GM12878 (cell line): ENCODE measurements at regions not wholly inside any gene's neighbourhood (a gene's known extent, or its start where the extent isn't known, plus 50 kb on each side); places are given as distances from the start of the nearest gene placed in this dataset.

Source experiments
- ATAC-seq: fragments of 200-7000 bp; cut with Tn5 transposase; 3 replicates; pipeline ENCODE4 v1.9.1; 2020; ENCODE audit warnings: mild to moderate bottlenecking, moderate library complexity
- BruUV-seq: library from RNA; stranded (reverse); fragments of 400-500 nt; replicated peaks from 2 replicates; lab custom pipeline; 2021; lab: Mats Ljungman, UMichigan
- CTCF ChIA-PET: fragments of 300-600 bp; sonication (Branson Sonifier 250); formaldehyde crosslinking; extraction: SDS; loops from one replicate; lab custom pipeline; 2021; ENCODE audit warnings: inconsistent platforms; lab: Yijun Ruan, JAX
- POLR2A ChIA-PET: fragments of 350-600 bp; formaldehyde crosslinking; extraction: SDS; loops from one replicate; lab custom pipeline; 2021; ENCODE audit warnings: inconsistent platforms; lab: Charles Lee
- RAD21 ChIA-PET: fragments of 300-600 bp; sonication (Branson Sonifier 250); formaldehyde crosslinking; loops from one replicate; lab custom pipeline; 2023; ENCODE audit warnings: antibody characterized with exemption; ENCODE audit not compliant: unreplicated experiment; lab: Charles Lee
- SMC1A ChIA-PET: fragments of 300-600 bp; sonication (Branson Sonifier 250); formaldehyde crosslinking; loops from one replicate; lab custom pipeline; 2023; ENCODE audit not compliant: unreplicated experiment, uncharacterized antibody; lab: Charles Lee
- DNase-seq: peaks from one replicate; pipeline ENCODE4 v3.0.0-alpha.2; 2011; ENCODE audit warnings: low read depth, low spot score
- FAIRE-seq: peaks from 3 replicates; lab custom pipeline; 2011; peaks lifted over from hg19 to GRCh38; lab: Jason Lieb, UNC
- H2AFZ ChIP-seq: 2 replicates; pipeline ENCODE4 v1.6.0; 2011; ENCODE audit warnings: low read depth, low read length, control low read depth; ENCODE audit not compliant: control insufficient read depth
- H3K27ac ChIP-seq: 2 replicates; pipeline ENCODE4 v1.5.1; 2011; ENCODE audit warnings: control low read depth; ENCODE audit not compliant: control insufficient read depth, insufficient read depth
- H3K27me3 ChIP-seq, 2 experiments: replicated peaks in 1 of 2; 2 replicates each; pipeline versions ENCODE4 v1.6.0 to v1.6.1; 2011; ENCODE audit warnings: low read length in 1 of 2; ENCODE audit not compliant: control insufficient read depth in 2 of 2, insufficient read depth in 2 of 2
- H3K36me3 ChIP-seq, 2 experiments: 2 replicates each; pipeline ENCODE4 v1.5.1; 2011; ENCODE audit warnings: low read length in 1 of 2; ENCODE audit not compliant: control insufficient read depth in 2 of 2, insufficient read depth in 2 of 2
- H3K4me1 ChIP-seq: 2 replicates; pipeline ENCODE4 v1.6.1; 2011; ENCODE audit warnings: mild to moderate bottlenecking, low read length, moderate library complexity, mixed read lengths; ENCODE audit not compliant: control insufficient read depth, insufficient read depth
- H3K4me2 ChIP-seq: 2 replicates; pipeline ENCODE4 v1.6.0; 2011; ENCODE audit warnings: control low read depth; ENCODE audit not compliant: control insufficient read depth, insufficient read depth
- H3K4me3 ChIP-seq: fragments of 200-600 bp; sonication (generic); 2 replicates; pipeline ENCODE4 v1.5.1; 2016
- H3K79me2 ChIP-seq: 2 replicates; pipeline ENCODE4 v1.6.0; 2011; ENCODE audit warnings: low read length; ENCODE audit not compliant: control insufficient read depth, insufficient read depth
- H3K9ac ChIP-seq: 2 replicates; pipeline ENCODE4 v1.8.0; 2011; ENCODE audit warnings: low read length, control low read depth, mixed read lengths; ENCODE audit not compliant: control insufficient read depth, insufficient read depth
- H3K9me3 ChIP-seq: replicated peaks from 3 replicates; pipeline ENCODE4 v1.5.1; 2011; ENCODE audit warnings: mild to moderate bottlenecking, low read length; ENCODE audit not compliant: control insufficient read depth, insufficient read depth
- H4K20me1 ChIP-seq: 2 replicates; pipeline ENCODE4 v1.6.0; 2011; ENCODE audit not compliant: control insufficient read depth, insufficient read depth
- ATF7 ChIP-seq: fragments of 450-650 bp; IDR thresholded peaks from 2 replicates; pipeline ENCODE4 v1.6.1; 2016; ENCODE audit warnings: low read depth, mild to moderate bottlenecking
- CREM ChIP-seq: IDR thresholded peaks from 2 replicates; pipeline ENCODE4 v1.6.1; 2014; ENCODE audit warnings: antibody characterized with exemption, low read depth
- MTA2 ChIP-seq: fragments of 450-650 bp; IDR thresholded peaks from 2 replicates; pipeline ENCODE4 v1.6.1; 2016; ENCODE audit warnings: low read depth, mild to moderate bottlenecking, moderate library complexity
- NBN ChIP-seq: fragments of 450-650 bp; IDR thresholded peaks from 2 replicates; pipeline ENCODE4 v1.6.1; 2016
- PBX3 ChIP-seq: IDR thresholded peaks from 2 replicates; pipeline ENCODE4 v1.6.1; 2011; ENCODE audit warnings: mild to moderate bottlenecking, low read depth, low read length, moderate library complexity; ENCODE audit not compliant: insufficient replicate concordance
- POLR2AphosphoS5 ChIP-seq: IDR thresholded peaks from 2 replicates; pipeline ENCODE4 v1.6.1; 2011; ENCODE audit warnings: mild to moderate bottlenecking, low read length, inconsistent platforms
- POU2F2 ChIP-seq: IDR thresholded peaks from 3 replicates; pipeline ENCODE4 v1.6.1; 2011; ENCODE audit warnings: low read depth, mild to moderate bottlenecking, low read length, borderline replicate concordance
- RAD21 ChIP-seq: IDR thresholded peaks from 2 replicates; pipeline ENCODE4 v1.6.1; 2011; ENCODE audit warnings: mild to moderate bottlenecking, low read depth, low read length, moderate library complexity; ENCODE audit not compliant: insufficient read depth
- RUNX3 ChIP-seq: IDR thresholded peaks from 2 replicates; pipeline ENCODE4 v1.6.1; 2012; ENCODE audit warnings: low read length, inconsistent platforms
- SUPT20H ChIP-seq: IDR thresholded peaks from 2 replicates; pipeline ENCODE4 v1.6.1; 2011; ENCODE audit warnings: low read depth, mild to moderate bottlenecking, low read length, moderate library complexity, borderline replicate concordance; ENCODE audit not compliant: control insufficient read depth
- TBL1XR1 ChIP-seq: IDR thresholded peaks from 2 replicates; pipeline ENCODE4 v1.6.1; 2012; ENCODE audit warnings: low read depth, low read length, improper control_type of control experiment
- ZNF24 ChIP-seq: fragments of 450-650 bp; IDR thresholded peaks from 2 replicates; pipeline ENCODE4 v1.6.1; 2017; ENCODE audit warnings: antibody characterized with exemption, mild to moderate bottlenecking
- WGBS: methylation state at CpG from one replicate; pipeline ENCODE4 v1.1.6; 2016; ENCODE audit warnings: low lambda C conversion rate; ENCODE audit not compliant: insufficient replicate concordance, insufficient coverage; ENCODE audit errors: missing lambda C conversion rate; 5-methylcytosine and 5-hydroxymethylcytosine counted together
- in situ Hi-C: fragments of 300-500 bp; cut with MboI; formaldehyde crosslinking; loops from 9 replicates; pipeline ENCODE4 v1.14.3; 2018; ENCODE audit warnings: mixed read lengths
- intact Hi-C: fragments of 100-400 bp; cut with micrococcal nuclease; formaldehyde crosslinking; loops from one replicate; pipeline ENCODE4 v1.14.2; 2022; ENCODE audit not compliant: unreplicated experiment
- TF ChIP-seq, protein P1 (sequence below): fragments of 450-650 bp; IDR thresholded peaks from 2 replicates; pipeline ENCODE4 v1.6.1; 2017; ENCODE audit warnings: antibody characterized with exemption, mild to moderate bottlenecking, moderate library complexity
- TF ChIP-seq, protein P2 (sequence below): fragments of 150-350 bp; IDR thresholded peaks from 2 replicates; pipeline ENCODE4 v1.6.1; 2016; ENCODE audit warnings: low read depth, low read length

DNA sequence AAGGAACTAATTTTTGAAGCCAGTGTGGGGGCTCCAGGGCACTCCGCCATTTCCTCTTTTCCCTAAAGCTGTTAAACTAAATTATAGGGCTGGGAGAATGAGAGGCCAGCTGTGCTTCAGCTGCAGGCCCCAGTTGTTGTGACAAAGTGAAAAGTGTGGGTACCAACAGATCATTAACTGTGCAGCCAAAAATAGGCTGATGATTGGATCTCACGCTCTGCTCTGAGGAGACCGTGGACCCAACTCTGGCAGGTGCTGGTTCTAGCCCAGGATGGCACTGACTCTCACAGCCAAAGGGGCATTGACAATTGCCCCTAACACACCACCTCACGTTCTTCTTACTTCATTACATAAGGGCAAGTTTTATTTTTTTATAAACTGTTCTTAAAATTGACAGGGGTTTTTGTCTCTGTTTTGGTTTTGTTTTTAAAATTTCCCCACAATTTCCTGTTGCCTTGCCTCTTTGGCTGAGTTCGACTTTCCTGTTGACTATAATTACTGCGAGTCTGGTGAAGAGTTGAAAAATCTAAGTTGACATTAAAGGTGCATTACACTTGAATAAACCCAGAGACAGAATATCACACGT is 391.0 kb downstream of the FGF9 start (continued):
- TF ChIP-seq PBX3 (no peak), NBN (no peak), ATF7 (peak; percentile 31; the same call in 1 of the 2 replicates), SUPT20H (no peak), POLR2AphosphoS5 (peak; percentile 22; the same call in 1 of the 2 replicates), MTA2 (peak; percentile 57), RAD21 (no peak; the same call in 1 of the 2 replicates), TBL1XR1 (no peak), ZNF24 (no peak)

DNA sequence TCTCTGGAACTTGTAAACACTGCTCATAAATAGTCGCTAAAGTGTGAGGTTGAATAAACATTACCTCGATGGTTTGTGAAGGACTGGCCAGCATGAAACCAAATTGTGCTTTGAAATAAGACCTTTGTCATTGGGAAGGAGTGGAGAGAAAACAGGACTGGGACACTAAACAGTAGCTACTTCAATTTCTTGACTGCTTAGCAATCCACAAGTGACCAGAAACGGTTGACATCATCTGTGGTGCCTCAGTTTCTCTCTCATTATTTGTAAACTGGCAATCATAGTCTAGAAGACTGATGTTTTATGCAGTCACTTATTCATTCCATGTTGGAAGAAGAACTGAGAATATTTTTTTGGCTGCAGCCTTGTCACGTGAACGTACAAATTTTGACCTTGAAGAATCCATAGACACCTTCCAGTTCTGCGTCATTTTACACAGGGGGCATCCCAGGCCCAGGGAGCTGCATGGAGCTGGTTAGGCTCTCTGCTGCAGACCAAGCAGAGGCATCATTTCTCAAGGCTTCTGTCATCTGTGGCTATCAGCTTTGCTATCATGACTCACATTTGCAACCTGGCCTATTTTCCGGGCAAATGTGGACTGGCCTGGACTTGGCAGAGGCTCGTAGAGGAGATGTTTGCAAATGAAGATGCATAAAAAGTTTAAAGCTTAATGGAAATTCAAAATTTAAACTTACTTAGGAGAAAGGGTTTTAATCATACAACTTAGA is 391.8 kb downstream of the FGF9 start:
- H3K9ac ChIP-seq = no peak overlapping the region; the same call in 1 of the 2 replicates
- intact Hi-C loops = loop anchor here (1.0 to 5.0 kb wide), 3 partner anchors 52 to 390 kb away; partner anchors contain the start of gene FGF9
- ChIA-PET RAD21 (interaction anchor here (1.0 to 3.9 kb wide), 3 partner anchors 9 to 59 kb away, joined by 3 to 30 read pairs (median 5); no protein-coding TSS in a partner anchor), CTCF (interaction anchor here (1.1 to 3.4 kb wide), 4 partner anchors 51 to 214 kb away, joined by 3 to 16 read pairs (median 10); no protein-coding TSS in a partner anchor), SMC1A (interaction anchor here (0.6 to 3.3 kb wide), 10 partner anchors 10 to 215 kb away, joined by 3 to 23 read pairs (median 4); no protein-coding TSS in a partner anchor), POLR2A (interaction anchor here (1.4 kb wide), 1 partner anchor 59 kb away, joined by 3 read pairs; no protein-coding TSS in a partner anchor)
- H4K20me1 ChIP-seq = no peaks in the 10 kb centered on the region
- H3K79me2 ChIP-seq = no peaks in the 10 kb centered on the region
- 61% methylated on average over 8 of the region's 8 CpGs for WGBS
- H3K36me3 ChIP-seq = no peaks in the 10 kb centered on the region
- no peak for DNase-seq
- peaks cover 25% of the 10 kb centered on the region for H3K4me1 ChIP-seq
- peak overlapping the region; percentile 80 for H3K4me2 ChIP-seq
- peak overlapping the region; percentile 94 for H3K27ac ChIP-seq
- BruUV-seq = TSS peak; percentile 81
- ATAC-seq = no peak
- no peaks in the 10 kb centered on the region for H3K27me3 ChIP-seq
- in situ Hi-C loops = no loop called here
- no peaks in the 10 kb centered on the region for H3K9me3 ChIP-seq
- peak overlapping the region; percentile 78 for H2AFZ ChIP-seq
- H3K4me3 ChIP-seq = 0 out of 2 replicates have a peak overlapping the region, but pooled peaks have one; percentile 0
- FAIRE-seq = no peak
- TF ChIP-seq CREM (no peak), POU2F2 (0 out of 3 replicates have a peak, but pooled peaks have one; percentile 33), RUNX3 (peak; percentile 22; the same call in 1 of the 2 replicates)
- TF ChIP-seq, protein P1, sequence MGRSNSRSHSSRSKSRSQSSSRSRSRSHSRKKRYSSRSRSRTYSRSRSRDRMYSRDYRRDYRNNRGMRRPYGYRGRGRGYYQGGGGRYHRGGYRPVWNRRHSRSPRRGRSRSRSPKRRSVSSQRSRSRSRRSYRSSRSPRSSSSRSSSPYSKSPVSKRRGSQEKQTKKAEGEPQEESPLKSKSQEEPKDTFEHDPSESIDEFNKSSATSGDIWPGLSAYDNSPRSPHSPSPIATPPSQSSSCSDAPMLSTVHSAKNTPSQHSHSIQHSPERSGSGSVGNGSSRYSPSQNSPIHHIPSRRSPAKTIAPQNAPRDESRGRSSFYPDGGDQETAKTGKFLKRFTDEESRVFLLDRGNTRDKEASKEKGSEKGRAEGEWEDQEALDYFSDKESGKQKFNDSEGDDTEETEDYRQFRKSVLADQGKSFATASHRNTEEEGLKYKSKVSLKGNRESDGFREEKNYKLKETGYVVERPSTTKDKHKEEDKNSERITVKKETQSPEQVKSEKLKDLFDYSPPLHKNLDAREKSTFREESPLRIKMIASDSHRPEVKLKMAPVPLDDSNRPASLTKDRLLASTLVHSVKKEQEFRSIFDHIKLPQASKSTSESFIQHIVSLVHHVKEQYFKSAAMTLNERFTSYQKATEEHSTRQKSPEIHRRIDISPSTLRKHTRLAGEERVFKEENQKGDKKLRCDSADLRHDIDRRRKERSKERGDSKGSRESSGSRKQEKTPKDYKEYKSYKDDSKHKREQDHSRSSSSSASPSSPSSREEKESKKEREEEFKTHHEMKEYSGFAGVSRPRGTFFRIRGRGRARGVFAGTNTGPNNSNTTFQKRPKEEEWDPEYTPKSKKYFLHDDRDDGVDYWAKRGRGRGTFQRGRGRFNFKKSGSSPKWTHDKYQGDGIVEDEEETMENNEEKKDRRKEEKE = no peak
- TF ChIP-seq, protein P2, sequence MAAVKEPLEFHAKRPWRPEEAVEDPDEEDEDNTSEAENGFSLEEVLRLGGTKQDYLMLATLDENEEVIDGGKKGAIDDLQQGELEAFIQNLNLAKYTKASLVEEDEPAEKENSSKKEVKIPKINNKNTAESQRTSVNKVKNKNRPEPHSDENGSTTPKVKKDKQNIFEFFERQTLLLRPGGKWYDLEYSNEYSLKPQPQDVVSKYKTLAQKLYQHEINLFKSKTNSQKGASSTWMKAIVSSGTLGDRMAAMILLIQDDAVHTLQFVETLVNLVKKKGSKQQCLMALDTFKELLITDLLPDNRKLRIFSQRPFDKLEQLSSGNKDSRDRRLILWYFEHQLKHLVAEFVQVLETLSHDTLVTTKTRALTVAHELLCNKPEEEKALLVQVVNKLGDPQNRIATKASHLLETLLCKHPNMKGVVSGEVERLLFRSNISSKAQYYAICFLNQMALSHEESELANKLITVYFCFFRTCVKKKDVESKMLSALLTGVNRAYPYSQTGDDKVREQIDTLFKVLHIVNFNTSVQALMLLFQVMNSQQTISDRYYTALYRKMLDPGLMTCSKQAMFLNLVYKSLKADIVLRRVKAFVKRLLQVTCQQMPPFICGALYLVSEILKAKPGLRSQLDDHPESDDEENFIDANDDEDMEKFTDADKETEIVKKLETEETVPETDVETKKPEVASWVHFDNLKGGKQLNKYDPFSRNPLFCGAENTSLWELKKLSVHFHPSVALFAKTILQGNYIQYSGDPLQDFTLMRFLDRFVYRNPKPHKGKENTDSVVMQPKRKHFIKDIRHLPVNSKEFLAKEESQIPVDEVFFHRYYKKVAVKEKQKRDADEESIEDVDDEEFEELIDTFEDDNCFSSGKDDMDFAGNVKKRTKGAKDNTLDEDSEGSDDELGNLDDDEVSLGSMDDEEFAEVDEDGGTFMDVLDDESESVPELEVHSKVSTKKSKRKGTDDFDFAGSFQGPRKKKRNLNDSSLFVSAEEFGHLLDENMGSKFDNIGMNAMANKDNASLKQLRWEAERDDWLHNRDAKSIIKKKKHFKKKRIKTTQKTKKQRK = no peak
